ENCODE measurements at regions not wholly inside any gene's neighbourhood (a gene's known extent, or its start where the extent isn't known, plus 50 kb on each side); places are given as distances from the start of the nearest gene placed in this dataset.

- intact Hi-C loops (cut with DNase I, micrococcal nuclease): no loop called here
- ChIA-PET CTCF (no interaction called here), POLR2A (no interaction called here)
- Mint-ChIP-seq H3K36me3 (ENCODE audit: low read depth) (no peaks in the 10 kb centered on the region), H3K27ac (no peak overlapping the region), H3K27me3 (no peaks in the 10 kb centered on the region), H3K4me3 (no peak overlapping the region), H3K4me1 (no peaks in the 10 kb centered on the region), H3K9me3 (ENCODE audit: low read depth) (peaks cover 2% of the 10 kb centered on the region)
- DNase-seq (no peak), ATAC-seq (no peak)
Observed at GRCh38 chr5:3321119-3321760, 274.4 kb upstream of the IRX1 start.

DNA sequence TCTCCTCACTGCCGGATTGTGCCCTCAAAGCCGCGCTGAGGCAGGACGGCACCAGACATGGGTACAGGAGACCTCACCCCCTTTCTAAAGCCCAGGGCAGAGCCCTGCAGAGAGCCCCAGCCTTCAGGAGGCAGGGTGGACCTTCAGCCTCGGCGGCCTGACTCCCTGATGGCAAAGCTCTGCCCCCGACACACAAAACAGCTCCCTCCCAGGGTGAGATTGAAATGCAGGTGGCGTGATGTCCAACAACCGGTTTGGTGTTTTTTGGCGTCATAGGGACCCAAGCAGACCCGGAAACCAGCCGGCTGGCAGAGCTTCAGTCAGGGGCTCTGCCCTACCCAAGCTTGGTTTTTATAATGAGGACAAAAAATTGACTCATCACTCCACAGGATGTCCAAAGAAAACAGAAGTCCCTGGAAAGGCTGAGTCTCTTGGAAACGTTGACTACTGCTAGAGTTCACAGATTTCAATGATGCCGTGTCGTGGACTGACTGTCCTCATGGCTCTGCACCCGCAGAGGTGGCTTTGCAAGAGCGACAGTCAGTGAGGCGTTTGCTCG lies 275.2 kb upstream of the IRX1 start:
- ATAC-seq: no peak
- CTCF ChIA-PET: no interaction called here
- intact Hi-C loops (cut with DNase I, micrococcal nuclease): no loop called here

DNA sequence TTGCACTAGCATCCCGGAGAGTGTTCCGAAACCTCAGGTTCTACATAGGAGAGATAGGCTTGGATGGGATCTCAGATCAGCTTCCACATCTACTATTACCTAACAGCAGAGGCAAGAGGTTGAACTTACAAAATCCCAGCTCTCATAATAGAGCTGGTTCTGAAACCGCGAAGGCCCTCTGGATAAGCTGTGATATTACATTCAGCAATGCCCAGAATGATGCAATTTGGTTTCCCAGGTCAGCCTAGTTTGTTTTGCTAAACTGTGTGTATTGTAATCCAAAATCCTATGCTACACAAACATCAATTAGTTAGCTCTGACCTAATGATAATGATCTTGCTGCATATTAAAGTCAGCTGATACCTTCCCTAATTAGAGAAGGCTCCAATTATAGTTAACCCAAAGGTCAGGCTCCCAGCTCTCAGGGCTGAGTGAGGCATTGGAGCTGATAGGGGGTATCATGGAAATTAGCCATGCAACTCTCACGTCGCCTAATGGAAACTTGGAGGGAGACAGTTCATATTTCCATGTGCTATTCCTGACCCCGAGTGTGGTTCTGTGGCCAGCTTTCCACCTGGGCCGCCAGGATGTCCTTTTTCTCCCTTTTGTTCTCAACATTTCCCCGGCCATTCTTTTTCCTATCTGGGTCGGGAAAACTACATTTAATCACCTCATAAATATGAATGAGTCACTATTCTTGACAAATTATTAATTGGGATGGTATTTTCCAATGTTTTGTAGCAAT lies 278.4 kb upstream of the IRX1 start:
- peaks cover 2% of the 10 kb centered on the region for H3K9me3 Mint-ChIP-seq (ENCODE audit: low read depth)
- H3K4me1 Mint-ChIP-seq: no peaks in the 10 kb centered on the region
- ATAC-seq: no peak
- H3K36me3 Mint-ChIP-seq (ENCODE audit: low read depth): no peaks in the 10 kb centered on the region
- DNase-seq: no peak
- no peak overlapping the region for H3K27ac Mint-ChIP-seq
- ChIA-PET CTCF (no interaction called here), POLR2A (no interaction called here)
- H3K4me3 Mint-ChIP-seq: no peak overlapping the region
- peaks cover 2% of the 10 kb centered on the region for H3K27me3 Mint-ChIP-seq
- intact Hi-C loops (cut with DNase I, micrococcal nuclease): no loop called here

More for the DNA sequence above, 275.2 kb upstream of the IRX1 start:
- POLR2A ChIA-PET: no interaction called here
- Mint-ChIP-seq H3K36me3 (ENCODE audit: low read depth) (no peaks in the 10 kb centered on the region), H3K9me3 (ENCODE audit: low read depth) (peaks cover 2% of the 10 kb centered on the region), H3K27me3 (peaks cover 2% of the 10 kb centered on the region), H3K4me3 (no peak overlapping the region), H3K4me1 (no peaks in the 10 kb centered on the region), H3K27ac (no peak overlapping the region)
- DNase-seq: no peak

DNA sequence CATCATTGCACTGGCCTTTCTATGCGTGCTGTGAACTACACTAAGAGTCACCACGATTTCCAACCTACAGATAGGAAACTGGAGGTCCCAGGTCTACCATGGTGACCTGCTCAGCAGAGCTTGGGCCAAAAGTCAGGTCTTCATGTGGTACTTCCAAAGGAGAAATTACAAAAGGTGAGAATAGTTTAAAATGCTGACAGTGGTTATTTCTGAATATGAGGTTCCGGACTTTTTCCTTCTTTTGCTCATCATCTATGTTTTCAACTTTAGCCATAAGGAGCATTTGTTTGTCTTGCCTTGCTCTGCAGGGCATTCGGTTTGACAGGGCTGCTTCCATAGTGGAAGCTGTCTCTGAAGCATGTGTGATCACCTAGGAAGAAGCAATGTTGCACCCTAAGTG lies 282.1 kb upstream of the IRX1 start:
- Mint-ChIP-seq H3K36me3 (ENCODE audit: low read depth) (no peaks in the 10 kb centered on the region), H3K27ac (no peak overlapping the region), H3K9me3 (ENCODE audit: low read depth) (peaks cover 3% of the 10 kb centered on the region), H3K27me3 (peaks cover 2% of the 10 kb centered on the region), H3K4me1 (no peaks in the 10 kb centered on the region), H3K4me3 (no peak overlapping the region)
- ChIA-PET POLR2A (no interaction called here), CTCF (no interaction called here)
- intact Hi-C loops (cut with DNase I, micrococcal nuclease): no loop called here
- no peak for ATAC-seq
- DNase-seq: no peak

DNA sequence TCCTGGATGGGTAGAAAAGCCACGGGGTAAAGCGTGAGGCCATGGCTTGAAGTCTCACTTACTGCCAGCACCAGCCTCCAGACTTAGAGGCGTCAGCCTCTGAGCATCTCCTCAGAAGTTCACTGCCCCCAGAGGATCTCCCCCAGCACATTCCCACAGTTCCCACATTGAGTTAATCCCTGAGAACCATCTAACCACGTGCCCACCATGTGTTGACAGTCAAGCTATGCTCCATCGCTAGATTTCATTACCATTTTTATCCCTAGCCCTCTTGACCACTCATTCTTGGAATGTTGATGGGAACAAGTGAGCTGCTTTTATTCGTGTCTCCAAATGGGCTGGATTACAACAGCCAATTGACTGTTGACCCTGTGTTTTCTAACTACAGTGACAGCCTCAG lies 283.3 kb upstream of the IRX1 start:
- Mint-ChIP-seq H3K4me3 (no peak overlapping the region), H3K27me3 (peaks cover 2% of the 10 kb centered on the region), H3K27ac (no peak overlapping the region), H3K9me3 (ENCODE audit: low read depth) (peaks cover 3% of the 10 kb centered on the region), H3K36me3 (ENCODE audit: low read depth) (no peaks in the 10 kb centered on the region), H3K4me1 (no peaks in the 10 kb centered on the region)
- ATAC-seq (no peak), DNase-seq (no peak)
- intact Hi-C loops (cut with DNase I, micrococcal nuclease): no loop called here
- CTCF ChIA-PET: no interaction called here
- POLR2A ChIA-PET: no interaction called here

DNA sequence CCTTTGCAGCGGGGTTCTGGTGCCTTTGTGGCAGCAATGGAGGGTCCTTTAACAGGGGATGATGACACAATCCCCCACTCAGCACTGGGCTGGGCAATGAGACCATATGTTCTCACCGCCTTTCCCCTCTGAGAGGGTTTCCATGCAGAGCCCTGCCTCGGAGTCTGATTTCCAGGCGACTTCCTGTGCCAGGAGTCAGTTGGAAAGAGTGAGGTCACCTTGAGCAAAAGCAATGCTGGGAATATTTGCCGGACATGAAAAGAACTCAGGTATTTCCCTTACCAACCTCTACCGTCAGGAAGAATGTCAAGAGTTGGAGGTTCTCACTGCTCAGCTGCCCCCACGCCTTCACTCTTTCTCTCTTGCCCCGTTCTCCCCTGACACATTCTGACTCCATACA lies 284.2 kb upstream of the IRX1 start:
- H3K27me3 Mint-ChIP-seq: peaks cover 2% of the 10 kb centered on the region
- peaks cover 3% of the 10 kb centered on the region for H3K9me3 Mint-ChIP-seq (ENCODE audit: low read depth)
- intact Hi-C loops (cut with DNase I, micrococcal nuclease): no loop called here
- H3K4me3 Mint-ChIP-seq: no peak overlapping the region
- no peak for DNase-seq
- ChIA-PET CTCF (no interaction called here), POLR2A (no interaction called here)
- H3K4me1 Mint-ChIP-seq: no peaks in the 10 kb centered on the region
- ATAC-seq: no peak
- H3K27ac Mint-ChIP-seq: no peak overlapping the region
- H3K36me3 Mint-ChIP-seq (ENCODE audit: low read depth): no peaks in the 10 kb centered on the region

- intact Hi-C loops (cut with DNase I, micrococcal nuclease): no loop called here
Observed at GRCh38 chr5:3310541-3311261, 284.9 kb upstream of the IRX1 start.

DNA sequence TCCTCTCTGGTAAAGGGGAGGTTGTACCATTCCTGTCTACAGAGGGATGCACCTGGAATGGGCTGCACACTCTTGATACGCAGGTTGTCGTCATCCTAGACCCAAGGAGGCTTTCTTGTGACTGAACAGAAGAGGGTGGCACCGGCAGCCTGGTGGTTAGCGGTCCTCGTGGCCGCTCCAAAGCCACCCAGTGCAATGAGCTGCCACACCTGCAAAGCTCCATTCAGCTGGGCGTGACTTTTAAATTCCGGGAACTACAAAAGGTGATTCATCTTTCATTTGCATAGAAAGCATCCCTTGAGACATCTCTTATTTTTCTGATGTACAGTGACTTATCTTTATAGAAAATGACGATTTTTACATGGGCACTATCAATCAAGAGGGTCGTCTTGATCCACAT lies 286.1 kb upstream of the IRX1 start:
- no peak overlapping the region for H3K4me3 Mint-ChIP-seq
- no peak for ATAC-seq
- H3K27me3 Mint-ChIP-seq: peaks cover 2% of the 10 kb centered on the region
- CTCF ChIA-PET: no interaction called here
- no peak overlapping the region for H3K27ac Mint-ChIP-seq
- intact Hi-C loops (cut with DNase I, micrococcal nuclease): no loop called here
- POLR2A ChIA-PET: no interaction called here
- H3K36me3 Mint-ChIP-seq (ENCODE audit: low read depth): no peaks in the 10 kb centered on the region
- DNase-seq: no peak
- H3K9me3 Mint-ChIP-seq (ENCODE audit: low read depth): peaks cover 3% of the 10 kb centered on the region
- no peaks in the 10 kb centered on the region for H3K4me1 Mint-ChIP-seq

More at GRCh38 chr5:3310541-3311261, 284.9 kb upstream of the IRX1 start:
- Mint-ChIP-seq H3K36me3 (ENCODE audit: low read depth) (no peaks in the 10 kb centered on the region), H3K4me1 (no peaks in the 10 kb centered on the region), H3K9me3 (ENCODE audit: low read depth) (peaks cover 3% of the 10 kb centered on the region), H3K4me3 (no peak overlapping the region), H3K27ac (no peak overlapping the region), H3K27me3 (peaks cover 1% of the 10 kb centered on the region)
- ChIA-PET POLR2A (no interaction called here), CTCF (no interaction called here)
- DNase-seq: no peak
- no peak for ATAC-seq

DNA sequence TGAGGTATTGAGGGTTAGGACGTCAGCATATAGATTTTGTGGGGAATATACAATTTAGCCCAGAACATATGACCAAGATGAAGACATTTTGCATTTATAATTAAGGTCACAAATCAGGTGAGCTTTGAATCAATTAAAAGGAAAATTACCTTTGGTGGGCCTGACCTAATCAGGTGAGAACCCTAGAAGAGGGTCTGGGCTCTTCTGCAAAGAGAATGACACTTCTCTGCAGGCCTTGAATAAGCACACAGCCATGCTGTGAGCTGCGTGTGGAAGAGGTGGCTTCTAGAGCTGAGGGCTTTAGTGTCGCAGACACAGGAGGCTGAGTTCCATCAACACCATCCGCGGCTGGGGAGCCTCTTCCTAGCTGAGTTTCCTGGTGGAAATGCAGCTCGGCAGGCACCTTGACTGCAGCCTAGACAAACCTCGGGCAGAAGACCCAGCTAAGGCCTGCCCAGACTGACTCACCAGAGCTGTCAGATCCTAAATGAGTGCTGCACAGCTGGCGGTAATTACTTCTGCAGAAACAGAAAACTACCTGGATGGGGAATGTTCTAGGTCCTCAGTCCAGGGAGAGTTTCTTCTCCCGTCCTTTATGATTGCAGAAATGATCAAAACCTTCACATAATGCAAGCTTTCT lies 287.5 kb upstream of the IRX1 start:
- CTCF ChIA-PET: no interaction called here
- POLR2A ChIA-PET: no interaction called here
- Mint-ChIP-seq H3K27ac (no peak overlapping the region), H3K9me3 (ENCODE audit: low read depth) (peaks cover 3% of the 10 kb centered on the region), H3K4me3 (no peak overlapping the region), H3K36me3 (ENCODE audit: low read depth) (no peaks in the 10 kb centered on the region), H3K27me3 (peaks cover 2% of the 10 kb centered on the region), H3K4me1 (no peaks in the 10 kb centered on the region)
- intact Hi-C loops (cut with DNase I, micrococcal nuclease): no loop called here
- DNase-seq (no peak), ATAC-seq (no peak)

DNA sequence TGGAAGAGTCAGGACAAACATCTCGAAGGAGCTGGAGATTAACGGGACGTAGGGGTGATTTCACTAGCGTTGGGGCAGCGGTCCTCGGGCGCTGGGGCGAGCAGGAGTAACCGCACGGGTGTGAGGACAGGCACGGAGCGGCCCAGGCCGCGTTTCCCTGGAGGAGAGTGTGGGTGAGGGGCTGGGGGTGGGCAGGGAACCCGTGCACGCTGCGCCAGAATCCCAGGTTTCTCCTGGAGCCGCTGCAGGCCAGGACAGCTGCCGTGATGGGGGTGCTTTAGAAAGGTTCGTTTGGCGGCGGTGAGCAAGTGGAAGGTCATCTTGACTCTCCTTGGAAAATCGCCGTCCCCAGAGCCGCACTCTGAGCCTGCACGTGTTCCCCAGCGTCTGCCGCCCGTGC lies 290.2 kb upstream of the IRX1 start:
- no peaks in the 10 kb centered on the region for H3K36me3 Mint-ChIP-seq (ENCODE audit: low read depth)
- H3K27me3 Mint-ChIP-seq: peaks cover 4% of the 10 kb centered on the region
- H3K27ac Mint-ChIP-seq: no peak overlapping the region
- no peaks in the 10 kb centered on the region for H3K9me3 Mint-ChIP-seq (ENCODE audit: low read depth)
- no peak for DNase-seq
- intact Hi-C loops (cut with DNase I, micrococcal nuclease): no loop called here
- no peak for ATAC-seq
- H3K4me1 Mint-ChIP-seq: no peaks in the 10 kb centered on the region
- ChIA-PET CTCF (no interaction called here), POLR2A (no interaction called here)
- no peak overlapping the region for H3K4me3 Mint-ChIP-seq

GRCh38 chr5:3304346-3304745 lies 291.3 kb upstream of the IRX1 start:
- Mint-ChIP-seq H3K36me3 (ENCODE audit: low read depth) (no peaks in the 10 kb centered on the region), H3K4me1 (no peaks in the 10 kb centered on the region), H3K4me3 (no peak overlapping the region), H3K9me3 (ENCODE audit: low read depth) (no peaks in the 10 kb centered on the region), H3K27ac (no peak overlapping the region), H3K27me3 (peaks cover 4% of the 10 kb centered on the region)
- CTCF ChIA-PET: no interaction called here
- intact Hi-C loops (cut with DNase I, micrococcal nuclease): no loop called here
- POLR2A ChIA-PET: no interaction called here
- DNase-seq: no peak
- no peak for ATAC-seq

- no peak for ATAC-seq
- no peaks in the 10 kb centered on the region for H3K9me3 Mint-ChIP-seq (ENCODE audit: low read depth)
- H3K36me3 Mint-ChIP-seq (ENCODE audit: low read depth): no peaks in the 10 kb centered on the region
- H3K27me3 Mint-ChIP-seq: peaks cover 4% of the 10 kb centered on the region
- H3K4me3 Mint-ChIP-seq: no peak overlapping the region
- no peak overlapping the region for H3K27ac Mint-ChIP-seq
- ChIA-PET CTCF (no interaction called here), POLR2A (no interaction called here)
- intact Hi-C loops (cut with DNase I, micrococcal nuclease): no loop called here
- H3K4me1 Mint-ChIP-seq: no peaks in the 10 kb centered on the region
- no peak for DNase-seq
Observed at GRCh38 chr5:3303777-3304176, 291.9 kb upstream of the IRX1 start.

Measured in activated CD4-positive, alpha-beta T cell treated with anti-CD3 and anti-CD28 coated beads for 36 hours (primary cell).